IPS-15b (cell line): ENCODE measurements at regions not wholly inside any gene's neighbourhood (a gene's known extent, or its start where the extent isn't known, plus 50 kb on each side); places are given as distances from the start of the nearest gene placed in this dataset.

Experiments used
- H3K27me3 ChIP-seq: one replicate; pipeline ENCODE4 v1.6.1; 2013; ENCODE audit warnings: low read length; ENCODE audit not compliant: control insufficient read depth, insufficient read depth
- H3K36me3 ChIP-seq: one replicate; pipeline ENCODE4 v1.6.1; 2013; ENCODE audit warnings: low read length; ENCODE audit not compliant: control insufficient read depth, insufficient read depth
- H3K4me1 ChIP-seq: one replicate; pipeline ENCODE4 v1.6.1; 2013; ENCODE audit warnings: mild to moderate bottlenecking, low read length; ENCODE audit not compliant: control insufficient read depth, insufficient read depth
- H3K4me3 ChIP-seq: one replicate; pipeline ENCODE4 v1.5.1; 2013; ENCODE audit warnings: low read depth, low read length
- H3K9ac ChIP-seq: one replicate; pipeline ENCODE4 v1.6.1; 2013; ENCODE audit warnings: low read depth, mild to moderate bottlenecking, low read length
- H3K9me3 ChIP-seq: one replicate; pipeline ENCODE4 v1.6.1; 2013; ENCODE audit warnings: mild to moderate bottlenecking, low read length; ENCODE audit not compliant: control insufficient read depth, insufficient read depth

- H3K9ac ChIP-seq: no peak overlapping the region
These were observed 108.4 kb downstream of the HS3ST3B1 start for GRCh38 chr17:14409292-14409691.

GRCh38 chr17:14407541-14407940 lies 106.7 kb downstream of the HS3ST3B1 start:
- no peaks in the 10 kb centered on the region for H3K4me1 ChIP-seq
- H3K27me3 ChIP-seq: no peaks in the 10 kb centered on the region
- no peak overlapping the region for H3K4me3 ChIP-seq
- H3K9me3 ChIP-seq: no peaks in the 10 kb centered on the region
- no peak overlapping the region for H3K9ac ChIP-seq
- H3K36me3 ChIP-seq: no peaks in the 10 kb centered on the region

More at GRCh38 chr17:14409292-14409691, 108.4 kb downstream of the HS3ST3B1 start:
- no peaks in the 10 kb centered on the region for H3K9me3 ChIP-seq
- no peak overlapping the region for H3K4me3 ChIP-seq
- no peaks in the 10 kb centered on the region for H3K36me3 ChIP-seq
- no peaks in the 10 kb centered on the region for H3K27me3 ChIP-seq
- no peaks in the 10 kb centered on the region for H3K4me1 ChIP-seq

GRCh38 chr17:14405189-14405588 lies 104.3 kb downstream of the HS3ST3B1 start:
- no peak overlapping the region for H3K4me3 ChIP-seq
- H3K9me3 ChIP-seq: no peaks in the 10 kb centered on the region
- H3K4me1 ChIP-seq: no peaks in the 10 kb centered on the region
- no peaks in the 10 kb centered on the region for H3K36me3 ChIP-seq
- H3K9ac ChIP-seq: no peak overlapping the region
- H3K27me3 ChIP-seq: no peaks in the 10 kb centered on the region
